GM23338 (cell line): ENCODE measurements at regions not wholly inside any gene's neighbourhood (a gene's known extent, or its start where the extent isn't known, plus 50 kb on each side); places are given as distances from the start of the nearest gene placed in this dataset.
"Not testable (repeated sequence)": the region's sequence is repeated elsewhere in the genome, so short reads cannot be mapped to it uniquely, and the experiment has no call there.

Experiments
- ATAC-seq: fragments of 200-7000 bp; cut with Tn5 transposase; 3 replicates; pipeline ENCODE4 v1.9.1; 2020
- DNase-seq: peaks from one replicate; pipeline ENCODE4 v3.0.0-alpha.2; 2015; ENCODE audit warnings: low spot score
- H2AFZ ChIP-seq: fragments of 200-600 bp; sonication (generic); 2 replicates; pipeline ENCODE4 v1.8.0; 2016; ENCODE audit warnings: antibody characterized with exemption, mild to moderate bottlenecking, moderate library complexity
- H3F3A ChIP-seq: fragments of 200-600 bp; sonication (generic); replicated peaks from 2 replicates; pipeline ENCODE4 v1.8.0; 2017; ENCODE audit warnings: antibody characterized with exemption, mixed run types, low read depth
- H3K27ac ChIP-seq: fragments of 200-600 bp; sonication (generic); 2 replicates; pipeline ENCODE4 v1.6.1; 2016; ENCODE audit warnings: low read depth
- H3K27me3 ChIP-seq: fragments of 200-600 bp; sonication (generic); 2 replicates; pipeline ENCODE4 v1.8.0; 2016; ENCODE audit warnings: mild to moderate bottlenecking, mixed run types, moderate library complexity; ENCODE audit not compliant: insufficient read depth
- H3K36me3 ChIP-seq: fragments of 200-600 bp; sonication (generic); 2 replicates; pipeline ENCODE4 v1.8.0; 2016; ENCODE audit warnings: mild to moderate bottlenecking; ENCODE audit not compliant: insufficient read depth
- H3K4me1 ChIP-seq: fragments of 200-600 bp; sonication (generic); 2 replicates; pipeline ENCODE4 v1.8.0; 2016; ENCODE audit warnings: mild to moderate bottlenecking, moderate library complexity; ENCODE audit not compliant: insufficient read depth
- H3K4me2 ChIP-seq: fragments of 200-600 bp; sonication (generic); 2 replicates; pipeline ENCODE4 v1.7.1; 2017; ENCODE audit warnings: mixed run types
- H3K4me3 ChIP-seq: fragments of 200-600 bp; sonication (generic); 2 replicates; pipeline ENCODE4 v1.6.1; 2016; ENCODE audit warnings: mixed run types
- H3K79me2 ChIP-seq: fragments of 200-600 bp; sonication (generic); replicated peaks from 2 replicates; pipeline ENCODE4 v1.8.0; 2017; ENCODE audit warnings: mild to moderate bottlenecking; ENCODE audit not compliant: insufficient read depth
- H3K9me2 ChIP-seq: fragments of 200-600 bp; sonication (generic); 2 replicates; pipeline ENCODE4 v1.8.0; 2017; ENCODE audit not compliant: insufficient read depth
- H4K20me1 ChIP-seq: fragments of 200-600 bp; sonication (generic); replicated peaks from 2 replicates; pipeline ENCODE4 v1.8.0; 2017; ENCODE audit warnings: mild to moderate bottlenecking; ENCODE audit not compliant: insufficient read depth
- H3K27ac Mint-ChIP-seq: 2 replicates; pipeline ENCODE4 v1.8.0; 2020; ENCODE audit warnings: inconsistent platforms, mild to moderate bottlenecking, moderate library complexity, mixed read lengths
- H3K27me3 Mint-ChIP-seq: 3 replicates; pipeline ENCODE4 v1.8.0; 2022; ENCODE audit warnings: low read depth, mild to moderate bottlenecking, moderate library complexity, mixed read lengths, inconsistent platforms; ENCODE audit not compliant: insufficient read depth, poor library complexity
- H3K36me3 Mint-ChIP-seq: 3 replicates; pipeline ENCODE4 v1.8.0; 2021; ENCODE audit warnings: low read depth, mild to moderate bottlenecking, inconsistent platforms, moderate library complexity, mixed read lengths
- H3K4me1 Mint-ChIP-seq: 3 replicates; pipeline ENCODE4 v1.8.0; 2020; ENCODE audit warnings: mild to moderate bottlenecking, inconsistent platforms, mixed read lengths
- H3K4me3 Mint-ChIP-seq: 3 replicates; pipeline ENCODE4 v1.8.0; 2021; ENCODE audit warnings: moderate library complexity, mild to moderate bottlenecking, inconsistent platforms, mixed read lengths
- H3K9me3 Mint-ChIP-seq: 3 replicates; pipeline ENCODE4 v1.8.0; 2020; ENCODE audit warnings: moderate library complexity, mild to moderate bottlenecking, inconsistent platforms, mixed read lengths
- CREB1 ChIP-seq: fragments of 250-450 bp; sonication (Bioruptor Pico); IDR thresholded peaks from 2 replicates; pipeline ENCODE4 v1.5.0; 2020; ENCODE audit warnings: low read depth, mild to moderate bottlenecking, moderate library complexity
- EZH2 ChIP-seq: fragments of 200-600 bp; sonication (generic); IDR thresholded peaks from one replicate; pipeline ENCODE4 v1.8.0; 2017; ENCODE audit warnings: antibody characterized with exemption, mild to moderate bottlenecking, low read depth; ENCODE audit not compliant: unreplicated experiment
- EZH2phosphoT487 ChIP-seq: fragments of 200-600 bp; sonication (generic); IDR thresholded peaks from one replicate; pipeline ENCODE4 v1.8.1; 2018; ENCODE audit warnings: antibody characterized with exemption; ENCODE audit not compliant: unreplicated experiment
- JUNB ChIP-seq: IDR thresholded peaks from one replicate; pipeline ENCODE4 v1.6.1; 2016; ENCODE audit warnings: antibody characterized with exemption; ENCODE audit not compliant: unreplicated experiment
- NANOG ChIP-seq: IDR thresholded peaks from 2 replicates; pipeline ENCODE4 v1.6.1; 2016; ENCODE audit warnings: antibody characterized with exemption, borderline replicate concordance
- POLR2AphosphoS5 ChIP-seq: IDR thresholded peaks from 2 replicates; pipeline ENCODE4 v1.6.1; 2016; ENCODE audit warnings: antibody characterized with exemption, low read depth
- STAT1 ChIP-seq: IDR thresholded peaks from one replicate; pipeline ENCODE4 v1.6.1; 2016; ENCODE audit warnings: antibody characterized with exemption; ENCODE audit not compliant: unreplicated experiment
- ZNF114 ChIP-seq: fragments of 250-450 bp; sonication (Bioruptor Pico); IDR thresholded peaks from 2 replicates; pipeline ENCODE4 v1.5.0; 2020; ENCODE audit warnings: mild to moderate bottlenecking, moderate library complexity
- ZNF331 ChIP-seq: fragments of 250-450 bp; sonication (Bioruptor Pico); IDR thresholded peaks from 2 replicates; pipeline ENCODE4 v1.5.0; 2020; ENCODE audit warnings: low read depth, mild to moderate bottlenecking, moderate library complexity
- TF ChIP-seq, protein P1 (sequence below): IDR thresholded peaks from 2 replicates; pipeline ENCODE4 v1.6.1; 2016; ENCODE audit warnings: antibody characterized with exemption
- TF ChIP-seq, protein P2 (sequence below), 2 experiments: fragments of 200-600 bp in 1 of 2; sonication (generic) in 1 of 2; conservative IDR thresholded peaks; 2 replicates each; pipeline versions ENCODE4 v1.5.1 to v1.6.1; 2016 to 2017; ENCODE audit warnings: antibody characterized with exemption in 2 of 2, low read depth in 2 of 2, mild to moderate bottlenecking in 2 of 2, moderate library complexity in 1 of 2
- TF ChIP-seq, protein P3 (sequence below): fragments of 250-450 bp; sonication (Bioruptor Pico); IDR thresholded peaks from 2 replicates; pipeline ENCODE4 v1.5.0; 2020; ENCODE audit warnings: mild to moderate bottlenecking, moderate library complexity

DNA sequence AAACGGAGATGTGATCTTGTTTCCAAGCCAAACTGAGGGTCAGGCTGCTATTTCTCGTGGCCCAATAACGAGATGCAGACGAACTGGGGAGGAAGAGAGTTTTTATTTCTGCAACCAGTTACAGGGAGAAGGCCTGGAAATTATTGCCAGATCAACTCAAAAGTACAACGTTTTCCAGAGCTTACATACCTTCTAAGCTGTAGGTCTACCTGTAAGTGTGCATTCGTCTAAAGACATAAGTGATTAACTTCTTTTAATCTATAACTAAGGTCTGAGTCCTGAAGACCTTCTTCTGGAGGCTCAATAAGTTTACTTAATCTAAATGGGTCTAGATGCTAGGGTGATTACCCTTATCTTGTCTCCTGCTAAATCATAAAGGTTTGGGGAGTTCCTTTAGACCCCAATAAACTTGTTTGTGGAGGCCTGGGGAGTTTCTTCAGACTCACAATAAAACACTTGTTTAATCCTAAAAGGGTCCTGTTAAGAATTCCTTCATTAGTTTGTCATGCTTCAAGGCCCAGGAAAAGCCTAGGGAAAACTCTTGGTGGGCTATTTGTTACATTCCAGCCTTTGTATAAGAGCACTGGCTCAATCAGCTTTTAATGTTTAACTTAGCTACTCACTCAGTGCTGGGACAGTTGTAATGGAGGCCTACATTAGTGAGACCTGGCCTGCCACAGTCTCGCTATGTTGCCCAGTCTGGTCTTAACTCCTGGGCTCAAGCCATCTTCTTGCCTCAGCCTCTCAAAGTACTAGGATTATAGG, 58.5 kb downstream of the BMP15 start:
- H3K36me3 ChIP-seq, H3K36me3 Mint-ChIP-seq, H4K20me1 ChIP-seq, H3K27me3 Mint-ChIP-seq, H2AFZ ChIP-seq, H3K4me2 ChIP-seq, H3F3A ChIP-seq, H3K79me2 ChIP-seq, H3K27ac Mint-ChIP-seq, ATAC-seq, DNase-seq, H3K4me3 Mint-ChIP-seq, H3K27ac ChIP-seq, H3K9me2 ChIP-seq, H3K4me3 ChIP-seq, H3K27me3 ChIP-seq, H3K9me3 Mint-ChIP-seq: not testable (repeated sequence)
- H3K4me1 Mint-ChIP-seq, result peaks cover 13% of the 10 kb centered on the region
- H3K4me1 ChIP-seq, result peaks cover 10% of the 10 kb centered on the region; the same call in 1 of the 2 replicates

DNA sequence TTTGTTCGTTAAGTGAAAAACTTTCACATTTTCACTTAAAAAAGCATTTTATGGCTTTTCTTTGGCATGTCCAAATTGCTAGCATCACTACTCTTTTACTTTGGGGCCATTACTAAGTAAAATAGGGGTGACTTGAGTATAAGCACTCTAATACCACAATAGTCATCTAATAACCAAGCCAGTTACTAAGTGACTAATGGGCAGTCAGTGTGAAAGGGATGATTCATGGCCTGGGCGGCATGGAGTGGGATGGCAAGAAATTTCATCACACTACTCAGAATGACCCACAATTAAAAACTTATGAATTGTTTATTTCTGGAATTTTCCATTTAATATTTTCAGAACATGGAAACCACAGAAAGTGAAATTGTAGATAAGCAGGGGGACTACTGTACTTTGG, 60.9 kb downstream of the BMP15 start:
- no peak overlapping the region for H3K27ac ChIP-seq
- TF ChIP-seq, protein P1, sequence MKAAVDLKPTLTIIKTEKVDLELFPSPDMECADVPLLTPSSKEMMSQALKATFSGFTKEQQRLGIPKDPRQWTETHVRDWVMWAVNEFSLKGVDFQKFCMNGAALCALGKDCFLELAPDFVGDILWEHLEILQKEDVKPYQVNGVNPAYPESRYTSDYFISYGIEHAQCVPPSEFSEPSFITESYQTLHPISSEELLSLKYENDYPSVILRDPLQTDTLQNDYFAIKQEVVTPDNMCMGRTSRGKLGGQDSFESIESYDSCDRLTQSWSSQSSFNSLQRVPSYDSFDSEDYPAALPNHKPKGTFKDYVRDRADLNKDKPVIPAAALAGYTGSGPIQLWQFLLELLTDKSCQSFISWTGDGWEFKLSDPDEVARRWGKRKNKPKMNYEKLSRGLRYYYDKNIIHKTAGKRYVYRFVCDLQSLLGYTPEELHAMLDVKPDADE, result no peak
- TF ChIP-seq NANOG (no peak), CREB1 (CRISPR knock-in tag) (no peak), STAT1 (no peak), ZNF114 (no peak), ZNF331 (CRISPR knock-in tag) (no peak), JUNB (no peak), POLR2AphosphoS5 (no peak), EZH2phosphoT487 (no peak), EZH2 (no peak)
- TF ChIP-seq, protein P2, sequence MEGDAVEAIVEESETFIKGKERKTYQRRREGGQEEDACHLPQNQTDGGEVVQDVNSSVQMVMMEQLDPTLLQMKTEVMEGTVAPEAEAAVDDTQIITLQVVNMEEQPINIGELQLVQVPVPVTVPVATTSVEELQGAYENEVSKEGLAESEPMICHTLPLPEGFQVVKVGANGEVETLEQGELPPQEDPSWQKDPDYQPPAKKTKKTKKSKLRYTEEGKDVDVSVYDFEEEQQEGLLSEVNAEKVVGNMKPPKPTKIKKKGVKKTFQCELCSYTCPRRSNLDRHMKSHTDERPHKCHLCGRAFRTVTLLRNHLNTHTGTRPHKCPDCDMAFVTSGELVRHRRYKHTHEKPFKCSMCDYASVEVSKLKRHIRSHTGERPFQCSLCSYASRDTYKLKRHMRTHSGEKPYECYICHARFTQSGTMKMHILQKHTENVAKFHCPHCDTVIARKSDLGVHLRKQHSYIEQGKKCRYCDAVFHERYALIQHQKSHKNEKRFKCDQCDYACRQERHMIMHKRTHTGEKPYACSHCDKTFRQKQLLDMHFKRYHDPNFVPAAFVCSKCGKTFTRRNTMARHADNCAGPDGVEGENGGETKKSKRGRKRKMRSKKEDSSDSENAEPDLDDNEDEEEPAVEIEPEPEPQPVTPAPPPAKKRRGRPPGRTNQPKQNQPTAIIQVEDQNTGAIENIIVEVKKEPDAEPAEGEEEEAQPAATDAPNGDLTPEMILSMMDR (conservative IDR thresholded peaks at IDR 0.05; ENCODE audit: low read depth in 2 of 2), result no peak
- TF ChIP-seq, protein P3, sequence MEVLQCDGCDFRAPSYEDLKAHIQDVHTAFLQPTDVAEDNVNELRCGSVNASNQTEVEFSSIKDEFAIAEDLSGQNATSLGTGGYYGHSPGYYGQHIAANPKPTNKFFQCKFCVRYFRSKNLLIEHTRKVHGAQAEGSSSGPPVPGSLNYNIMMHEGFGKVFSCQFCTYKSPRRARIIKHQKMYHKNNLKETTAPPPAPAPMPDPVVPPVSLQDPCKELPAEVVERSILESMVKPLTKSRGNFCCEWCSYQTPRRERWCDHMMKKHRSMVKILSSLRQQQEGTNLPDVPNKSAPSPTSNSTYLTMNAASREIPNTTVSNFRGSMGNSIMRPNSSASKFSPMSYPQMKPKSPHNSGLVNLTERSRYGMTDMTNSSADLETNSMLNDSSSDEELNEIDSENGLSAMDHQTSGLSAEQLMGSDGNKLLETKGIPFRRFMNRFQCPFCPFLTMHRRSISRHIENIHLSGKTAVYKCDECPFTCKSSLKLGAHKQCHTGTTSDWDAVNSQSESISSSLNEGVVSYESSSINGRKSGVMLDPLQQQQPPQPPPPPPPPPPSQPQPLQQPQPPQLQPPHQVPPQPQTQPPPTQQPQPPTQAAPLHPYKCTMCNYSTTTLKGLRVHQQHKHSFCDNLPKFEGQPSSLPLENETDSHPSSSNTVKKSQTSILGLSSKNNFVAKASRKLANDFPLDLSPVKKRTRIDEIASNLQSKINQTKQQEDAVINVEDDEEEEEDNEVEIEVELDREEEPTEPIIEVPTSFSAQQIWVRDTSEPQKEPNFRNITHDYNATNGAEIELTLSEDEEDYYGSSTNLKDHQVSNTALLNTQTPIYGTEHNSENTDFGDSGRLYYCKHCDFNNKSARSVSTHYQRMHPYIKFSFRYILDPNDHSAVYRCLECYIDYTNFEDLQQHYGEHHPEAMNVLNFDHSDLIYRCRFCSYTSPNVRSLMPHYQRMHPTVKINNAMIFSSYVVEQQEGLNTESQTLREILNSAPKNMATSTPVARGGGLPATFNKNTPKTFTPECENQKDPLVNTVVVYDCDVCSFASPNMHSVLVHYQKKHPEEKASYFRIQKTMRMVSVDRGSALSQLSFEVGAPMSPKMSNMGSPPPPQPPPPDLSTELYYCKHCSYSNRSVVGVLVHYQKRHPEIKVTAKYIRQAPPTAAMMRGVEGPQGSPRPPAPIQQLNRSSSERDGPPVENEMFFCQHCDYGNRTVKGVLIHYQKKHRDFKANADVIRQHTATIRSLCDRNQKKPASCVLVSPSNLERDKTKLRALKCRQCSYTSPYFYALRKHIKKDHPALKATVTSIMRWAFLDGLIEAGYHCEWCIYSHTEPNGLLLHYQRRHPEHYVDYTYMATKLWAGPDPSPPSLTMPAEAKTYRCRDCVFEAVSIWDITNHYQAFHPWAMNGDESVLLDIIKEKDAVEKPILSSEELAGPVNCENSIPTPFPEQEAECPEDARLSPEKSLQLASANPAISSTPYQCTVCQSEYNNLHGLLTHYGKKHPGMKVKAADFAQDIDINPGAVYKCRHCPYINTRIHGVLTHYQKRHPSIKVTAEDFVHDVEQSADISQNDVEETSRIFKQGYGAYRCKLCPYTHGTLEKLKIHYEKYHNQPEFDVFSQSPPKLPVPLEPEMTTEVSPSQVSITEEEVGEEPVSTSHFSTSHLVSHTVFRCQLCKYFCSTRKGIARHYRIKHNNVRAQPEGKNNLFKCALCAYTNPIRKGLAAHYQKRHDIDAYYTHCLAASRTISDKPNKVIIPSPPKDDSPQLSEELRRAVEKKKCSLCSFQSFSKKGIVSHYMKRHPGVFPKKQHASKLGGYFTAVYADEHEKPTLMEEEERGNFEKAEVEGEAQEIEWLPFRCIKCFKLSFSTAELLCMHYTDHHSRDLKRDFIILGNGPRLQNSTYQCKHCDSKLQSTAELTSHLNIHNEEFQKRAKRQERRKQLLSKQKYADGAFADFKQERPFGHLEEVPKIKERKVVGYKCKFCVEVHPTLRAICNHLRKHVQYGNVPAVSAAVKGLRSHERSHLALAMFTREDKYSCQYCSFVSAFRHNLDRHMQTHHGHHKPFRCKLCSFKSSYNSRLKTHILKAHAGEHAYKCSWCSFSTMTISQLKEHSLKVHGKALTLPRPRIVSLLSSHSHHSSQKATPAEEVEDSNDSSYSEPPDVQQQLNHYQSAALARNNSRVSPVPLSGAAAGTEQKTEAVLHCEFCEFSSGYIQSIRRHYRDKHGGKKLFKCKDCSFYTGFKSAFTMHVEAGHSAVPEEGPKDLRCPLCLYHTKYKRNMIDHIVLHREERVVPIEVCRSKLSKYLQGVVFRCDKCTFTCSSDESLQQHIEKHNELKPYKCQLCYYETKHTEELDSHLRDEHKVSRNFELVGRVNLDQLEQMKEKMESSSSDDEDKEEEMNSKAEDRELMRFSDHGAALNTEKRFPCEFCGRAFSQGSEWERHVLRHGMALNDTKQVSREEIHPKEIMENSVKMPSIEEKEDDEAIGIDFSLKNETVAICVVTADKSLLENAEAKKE, result no peak

More for the DNA sequence above, 60.9 kb downstream of the BMP15 start:
- Mint-ChIP-seq H3K27ac (no peak overlapping the region), H3K9me3 (no peaks in the 10 kb centered on the region), H3K4me1 (peaks cover 6% of the 10 kb centered on the region), H3K4me3 (no peak overlapping the region), H3K27me3 (no peaks in the 10 kb centered on the region), H3K36me3 (no peaks in the 10 kb centered on the region)
- Histone ChIP-seq H2AFZ (no peak overlapping the region), H3K4me2 (no peak overlapping the region), H3K4me1 (peaks cover 6% of the 10 kb centered on the region; the same call in 1 of the 2 replicates), H3F3A (no peaks in the 10 kb centered on the region), H3K79me2 (no peaks in the 10 kb centered on the region), H3K9me2 (no peaks in the 10 kb centered on the region), H3K36me3 (no peaks in the 10 kb centered on the region), H3K27me3 (no peaks in the 10 kb centered on the region), H3K4me3 (no peak overlapping the region), H4K20me1 (no peaks in the 10 kb centered on the region)
- DNase-seq (no peak), ATAC-seq (no peak)
